GM12873 (cell line): ENCODE measurements at regions not wholly inside any gene's neighbourhood (a gene's known extent, or its start where the extent isn't known, plus 50 kb on each side); places are given as distances from the start of the nearest gene placed in this dataset.

Experiments used
- TF ChIP-seq, protein P1 (sequence below): IDR thresholded peaks from 2 replicates; pipeline ENCODE4 v1.5.1; 2012; ENCODE audit warnings: low read depth, mild to moderate bottlenecking, moderate library complexity, low read length, control low read depth; ENCODE audit not compliant: insufficient read depth; ENCODE audit errors: missing control alignments

DNA sequence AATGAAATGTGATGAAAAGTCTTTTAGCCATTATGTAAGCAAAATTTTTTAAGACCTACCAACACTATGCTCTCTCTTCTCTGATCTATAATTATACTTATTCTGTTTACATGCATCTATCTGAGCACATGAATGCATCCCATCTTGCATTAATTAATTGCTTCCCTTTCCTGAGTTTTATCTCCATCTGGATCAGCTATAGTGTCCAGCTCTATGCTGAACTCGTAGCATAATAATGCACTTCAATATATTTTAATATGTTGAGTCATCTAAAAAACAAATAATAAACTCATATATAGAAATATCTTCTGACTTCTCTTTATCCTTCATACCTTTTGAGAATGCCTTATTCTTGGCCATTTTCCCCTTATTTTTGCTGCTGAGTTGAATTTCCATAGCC, 1097.8 kb downstream of the TTLL7 start:
- TF ChIP-seq, protein P1, sequence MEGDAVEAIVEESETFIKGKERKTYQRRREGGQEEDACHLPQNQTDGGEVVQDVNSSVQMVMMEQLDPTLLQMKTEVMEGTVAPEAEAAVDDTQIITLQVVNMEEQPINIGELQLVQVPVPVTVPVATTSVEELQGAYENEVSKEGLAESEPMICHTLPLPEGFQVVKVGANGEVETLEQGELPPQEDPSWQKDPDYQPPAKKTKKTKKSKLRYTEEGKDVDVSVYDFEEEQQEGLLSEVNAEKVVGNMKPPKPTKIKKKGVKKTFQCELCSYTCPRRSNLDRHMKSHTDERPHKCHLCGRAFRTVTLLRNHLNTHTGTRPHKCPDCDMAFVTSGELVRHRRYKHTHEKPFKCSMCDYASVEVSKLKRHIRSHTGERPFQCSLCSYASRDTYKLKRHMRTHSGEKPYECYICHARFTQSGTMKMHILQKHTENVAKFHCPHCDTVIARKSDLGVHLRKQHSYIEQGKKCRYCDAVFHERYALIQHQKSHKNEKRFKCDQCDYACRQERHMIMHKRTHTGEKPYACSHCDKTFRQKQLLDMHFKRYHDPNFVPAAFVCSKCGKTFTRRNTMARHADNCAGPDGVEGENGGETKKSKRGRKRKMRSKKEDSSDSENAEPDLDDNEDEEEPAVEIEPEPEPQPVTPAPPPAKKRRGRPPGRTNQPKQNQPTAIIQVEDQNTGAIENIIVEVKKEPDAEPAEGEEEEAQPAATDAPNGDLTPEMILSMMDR, result no peak

DNA sequence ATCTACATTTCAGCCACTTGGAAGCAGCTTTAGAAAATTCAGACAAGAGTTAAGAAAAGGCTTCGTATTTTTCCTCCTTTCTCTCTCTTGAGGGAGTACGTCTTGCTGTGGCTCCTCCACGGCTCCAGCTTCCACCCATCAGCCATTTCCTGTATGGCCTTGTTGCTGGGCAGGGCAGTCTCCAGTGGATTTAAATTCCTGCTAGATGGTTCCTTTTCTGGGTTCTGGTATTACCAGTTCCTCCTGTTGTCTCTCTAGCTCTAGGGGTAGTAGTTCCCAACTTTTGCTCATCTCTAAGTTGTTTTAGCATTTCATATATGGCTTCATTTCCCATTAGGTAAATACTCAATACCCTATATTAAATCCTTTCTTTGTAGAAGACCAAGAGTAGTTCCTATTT, 1098.3 kb downstream of the ADGRL2 start:
- TF ChIP-seq, protein P1, result no peak

DNA sequence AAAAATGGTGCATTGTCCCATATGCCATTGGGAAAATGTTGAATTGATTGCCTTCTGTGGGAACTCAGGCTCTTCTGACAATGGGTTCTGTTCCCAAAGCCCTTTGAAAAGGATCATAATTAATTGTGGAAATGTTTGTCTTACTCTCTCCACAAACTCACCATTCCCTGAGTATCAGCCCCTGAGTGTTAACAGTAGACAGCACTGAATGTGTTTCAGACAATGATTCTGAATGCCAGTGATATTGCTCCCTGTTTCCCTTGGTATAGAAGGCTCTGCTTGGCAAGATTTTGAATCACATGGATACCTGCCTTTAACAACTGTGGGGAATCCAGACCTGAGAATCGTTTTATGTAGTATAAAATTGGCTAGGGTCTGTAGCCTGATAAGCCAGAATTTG, 1096.8 kb downstream of the ADGRL2 start:
- TF ChIP-seq, protein P1, result no peak

DNA sequence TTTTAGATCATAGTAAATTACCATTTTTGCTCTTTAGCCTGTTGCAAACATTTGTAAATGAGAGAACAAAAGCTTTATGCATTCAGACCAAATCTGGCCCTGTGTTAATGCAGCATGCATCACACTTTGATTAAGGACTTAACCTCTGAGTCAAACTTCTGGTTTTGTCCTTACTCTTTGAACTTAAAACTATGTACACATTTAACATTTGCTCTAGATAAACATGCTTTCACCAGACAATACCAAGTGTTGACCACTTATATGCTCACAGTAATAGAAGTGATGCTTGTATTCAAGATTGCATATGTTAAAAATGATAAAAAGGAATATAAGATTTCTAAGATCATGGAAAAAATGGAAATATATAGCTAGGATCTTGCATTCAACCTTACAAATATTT, 1095.3 kb downstream of the ADGRL2 start:
- TF ChIP-seq, protein P1, result no peak

DNA sequence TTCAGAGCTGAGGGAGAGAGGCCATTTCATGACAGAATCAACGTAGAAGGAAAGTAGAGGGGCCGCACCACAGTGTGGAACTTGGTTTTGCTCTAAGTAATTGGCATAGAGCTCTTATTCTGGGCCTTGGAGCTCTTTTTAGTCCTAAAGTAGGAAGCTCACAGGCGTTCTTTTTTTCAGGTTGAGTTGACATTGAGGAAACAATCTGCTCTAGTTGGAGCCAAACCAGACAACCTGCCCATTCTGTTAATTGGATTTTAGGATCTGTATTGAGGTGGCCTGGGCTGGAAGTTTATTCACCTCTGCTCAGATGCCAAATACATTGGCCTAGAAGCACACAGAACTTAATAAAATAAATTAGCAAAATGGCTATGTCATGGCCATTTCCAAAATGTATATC, 1093.9 kb downstream of the ADGRL2 start:
- TF ChIP-seq, protein P1, result no peak

DNA sequence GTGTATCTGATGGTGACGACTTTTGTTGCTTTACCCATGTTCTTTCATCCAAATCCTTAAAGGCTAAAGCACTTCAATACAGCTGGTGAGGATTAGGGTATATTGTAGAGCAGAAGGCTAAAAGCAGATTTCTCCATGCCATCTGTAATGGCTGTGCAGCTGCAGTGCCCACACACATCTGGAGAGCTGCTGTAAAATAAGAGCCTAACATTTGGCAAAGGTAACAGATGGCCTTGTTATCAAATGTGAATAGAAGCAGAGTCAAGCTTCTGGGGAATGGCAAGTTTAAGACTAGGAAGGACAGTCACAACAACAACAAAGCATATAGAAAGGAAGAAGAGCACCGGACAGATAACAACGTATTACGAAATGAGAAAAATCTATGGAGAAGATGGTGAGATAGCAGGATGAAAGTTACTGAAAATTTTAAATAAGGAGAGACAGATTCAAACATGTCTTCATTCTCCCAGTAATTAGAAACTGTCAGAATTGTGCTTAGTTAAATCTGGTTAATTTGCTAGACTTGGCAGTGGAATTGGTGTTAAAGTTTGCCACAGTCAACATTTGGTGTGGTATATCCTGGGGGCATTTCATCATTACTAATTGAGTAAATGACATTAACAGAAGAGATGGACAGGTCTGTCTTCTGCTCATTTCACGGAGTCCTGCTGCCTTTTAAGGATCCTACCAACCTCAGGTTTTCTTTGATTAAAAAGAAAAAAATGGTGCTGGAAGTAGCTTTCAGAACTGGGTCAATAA, 1093.2 kb downstream of the ADGRL2 start:
- TF ChIP-seq, protein P1, result no peak

DNA sequence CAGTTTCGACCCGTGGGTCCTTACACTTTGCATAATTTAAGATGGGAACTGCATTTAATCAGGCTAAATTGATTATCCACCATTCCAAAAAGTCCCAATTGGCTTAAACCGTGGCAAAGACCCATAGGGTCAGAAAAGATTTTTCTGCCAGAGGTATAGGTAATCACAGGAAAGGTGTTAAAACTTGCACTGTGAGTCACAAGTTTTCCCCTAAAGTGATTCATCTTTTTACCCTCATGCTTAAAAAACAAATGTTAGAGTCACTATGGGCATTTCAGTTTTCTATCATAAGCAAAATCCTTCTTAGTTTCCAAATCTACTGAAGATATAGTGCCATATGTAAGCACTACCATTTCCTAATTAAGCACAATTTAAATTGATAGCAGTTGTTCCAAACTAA, 1079.8 kb downstream of the ADGRL2 start:
- TF ChIP-seq, protein P1, result no peak
